ENCODE measurements at regions not wholly inside any gene's neighbourhood (a gene's known extent, or its start where the extent isn't known, plus 50 kb on each side); places are given as distances from the start of the nearest gene placed in this dataset.

DNA sequence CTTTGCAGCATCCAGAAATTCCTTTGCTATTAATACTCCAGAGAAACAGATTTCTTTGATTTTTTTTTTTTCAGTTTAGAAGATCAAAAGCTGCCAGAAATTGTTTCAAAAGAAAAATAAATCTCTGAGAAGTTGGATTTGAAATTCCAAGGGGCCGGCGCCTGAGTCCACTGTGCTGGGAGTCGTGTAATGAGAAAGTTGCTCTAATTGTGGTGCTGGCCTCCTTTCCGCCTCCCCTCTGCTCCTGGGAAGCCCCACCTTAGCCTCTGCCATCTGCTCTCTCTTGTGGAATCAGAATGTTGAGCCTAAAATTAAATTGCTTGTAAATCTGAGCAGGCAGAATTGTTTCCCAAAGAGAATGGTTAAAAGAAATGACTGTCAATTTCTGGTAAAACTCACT is 93.3 kb downstream of the EMX2 start:
- DNase-seq (ENCODE audit: low read depth), result no peak

DNA sequence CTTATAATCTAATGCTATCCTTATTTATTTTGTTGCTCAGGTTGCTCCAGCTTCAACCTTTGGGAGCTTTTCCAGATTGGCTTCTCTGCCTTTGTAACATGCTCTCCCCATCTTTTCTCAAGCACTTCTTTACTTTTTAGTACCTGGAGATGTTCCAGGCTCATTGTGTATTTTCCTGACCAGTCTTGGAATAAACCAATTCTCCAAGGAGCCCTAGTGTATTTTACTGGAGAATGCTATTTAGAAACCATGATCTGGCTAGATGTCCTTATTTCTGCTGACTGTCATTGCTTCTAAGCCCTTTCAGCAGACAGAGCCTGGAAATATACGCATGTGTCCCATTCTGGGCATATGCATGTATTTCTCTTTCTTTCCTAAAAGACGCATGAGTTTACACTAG is 95.7 kb downstream of the EMX2 start:
- no peak for DNase-seq (ENCODE audit: low read depth)

DNA sequence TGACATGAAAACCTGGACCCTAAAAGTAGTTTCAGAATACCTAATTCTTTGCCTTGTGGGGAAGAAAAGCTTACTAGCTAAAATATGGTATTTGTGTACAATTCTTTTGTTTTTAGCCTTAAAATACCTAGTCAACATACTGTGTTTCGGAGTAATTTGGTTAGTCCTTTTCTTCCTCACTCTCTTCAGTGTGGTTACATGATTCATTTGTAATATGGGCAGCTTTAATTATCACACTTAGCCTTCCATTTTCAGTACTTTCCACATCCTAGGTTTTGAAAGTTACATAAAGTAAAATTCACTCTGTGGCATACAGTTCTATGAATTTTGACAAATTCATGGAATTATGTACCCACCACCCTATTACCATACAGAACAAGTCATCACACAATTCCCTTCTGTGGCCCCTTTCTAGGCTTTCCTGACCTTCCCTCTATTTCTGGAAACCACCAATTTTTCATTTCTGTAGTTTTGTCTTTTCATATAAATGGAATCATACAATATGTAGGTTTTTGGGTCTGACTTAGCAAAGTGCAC is 96.2 kb downstream of the EMX2 start:
- DNase-seq (ENCODE audit: low read depth), result no peak

DNA sequence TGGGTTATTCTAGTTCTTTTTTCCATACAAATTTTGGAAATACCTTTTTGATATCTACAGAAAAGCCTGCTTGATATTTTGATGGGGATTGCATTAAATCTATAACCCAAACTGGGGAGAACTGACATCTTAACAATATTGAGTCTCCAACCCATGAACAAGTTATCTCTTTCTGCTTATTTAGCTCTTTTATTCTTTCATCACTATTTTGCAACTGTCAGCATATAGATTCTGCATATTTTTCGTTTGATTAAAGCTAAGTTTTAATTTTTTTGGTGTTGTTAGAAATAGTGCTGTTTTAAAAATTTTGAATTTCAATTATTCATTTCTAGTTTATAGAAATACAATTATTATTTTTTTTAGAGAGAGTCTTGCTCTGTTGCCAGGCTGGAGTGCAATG is 97.9 kb downstream of the EMX2 start:
- no peak for DNase-seq (ENCODE audit: low read depth)

DNA sequence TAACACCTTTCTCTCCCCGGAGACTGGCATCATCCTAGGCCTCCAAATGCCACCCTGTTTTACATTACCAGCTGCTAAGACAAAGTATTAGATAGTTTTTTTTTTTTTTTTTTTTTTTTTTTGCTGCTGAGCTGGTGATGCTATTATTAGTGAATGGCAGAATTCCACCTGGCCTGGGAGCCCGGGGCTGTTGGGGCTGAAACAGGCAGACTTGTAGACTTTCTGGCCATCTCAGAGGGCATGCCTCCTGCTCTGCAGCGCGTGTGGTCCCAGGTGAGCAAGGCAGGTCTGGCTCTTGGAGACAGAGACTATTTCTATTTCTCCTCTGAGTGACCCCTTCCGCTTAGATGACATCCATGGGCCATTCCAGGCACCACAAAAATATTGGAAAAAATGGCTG is 104.2 kb downstream of the EMX2 start:
- DNase-seq (ENCODE audit: low read depth), result no peak

DNA sequence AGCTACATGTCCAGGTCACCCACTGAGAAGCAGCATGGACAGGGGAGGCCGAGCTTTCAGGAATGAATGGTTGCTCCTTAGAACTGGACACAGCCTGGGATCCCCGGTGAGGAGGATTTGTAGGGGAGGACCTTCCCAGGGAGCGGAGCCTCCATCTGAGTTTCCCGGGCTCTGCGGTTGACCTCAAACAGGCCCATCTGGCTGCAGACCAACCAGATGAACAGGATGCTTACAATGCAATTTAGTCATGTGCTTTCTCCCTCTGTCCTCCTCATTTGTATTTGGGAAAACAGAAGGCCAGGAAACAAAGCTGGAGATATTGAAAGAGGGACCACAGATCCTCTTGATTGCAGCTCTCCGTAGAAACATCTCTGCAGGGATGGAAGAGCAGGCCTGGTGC is 104.8 kb downstream of the EMX2 start:
- peak; percentile 42 for DNase-seq (ENCODE audit: low read depth)

DNA sequence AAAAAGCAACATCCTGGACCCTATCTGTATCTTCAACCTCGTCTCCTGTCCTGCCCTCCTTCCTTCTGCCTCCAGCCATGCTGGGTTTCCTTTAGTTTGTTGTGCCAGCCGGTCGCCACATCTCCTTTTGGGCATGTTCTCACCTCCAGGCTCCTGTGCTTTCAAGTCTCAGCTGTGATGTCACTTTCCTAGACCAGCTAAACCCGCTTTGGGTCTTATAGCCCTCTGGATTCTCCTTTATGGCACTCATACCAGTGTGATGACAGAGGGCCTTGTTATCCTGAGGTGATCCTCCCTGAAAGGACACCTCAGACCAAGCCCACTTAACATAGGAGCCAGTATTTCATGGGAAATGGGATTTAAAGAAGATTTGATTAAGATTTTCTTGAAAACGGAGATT is 108.6 kb downstream of the EMX2 start:
- no peak for DNase-seq (ENCODE audit: low read depth)

DNA sequence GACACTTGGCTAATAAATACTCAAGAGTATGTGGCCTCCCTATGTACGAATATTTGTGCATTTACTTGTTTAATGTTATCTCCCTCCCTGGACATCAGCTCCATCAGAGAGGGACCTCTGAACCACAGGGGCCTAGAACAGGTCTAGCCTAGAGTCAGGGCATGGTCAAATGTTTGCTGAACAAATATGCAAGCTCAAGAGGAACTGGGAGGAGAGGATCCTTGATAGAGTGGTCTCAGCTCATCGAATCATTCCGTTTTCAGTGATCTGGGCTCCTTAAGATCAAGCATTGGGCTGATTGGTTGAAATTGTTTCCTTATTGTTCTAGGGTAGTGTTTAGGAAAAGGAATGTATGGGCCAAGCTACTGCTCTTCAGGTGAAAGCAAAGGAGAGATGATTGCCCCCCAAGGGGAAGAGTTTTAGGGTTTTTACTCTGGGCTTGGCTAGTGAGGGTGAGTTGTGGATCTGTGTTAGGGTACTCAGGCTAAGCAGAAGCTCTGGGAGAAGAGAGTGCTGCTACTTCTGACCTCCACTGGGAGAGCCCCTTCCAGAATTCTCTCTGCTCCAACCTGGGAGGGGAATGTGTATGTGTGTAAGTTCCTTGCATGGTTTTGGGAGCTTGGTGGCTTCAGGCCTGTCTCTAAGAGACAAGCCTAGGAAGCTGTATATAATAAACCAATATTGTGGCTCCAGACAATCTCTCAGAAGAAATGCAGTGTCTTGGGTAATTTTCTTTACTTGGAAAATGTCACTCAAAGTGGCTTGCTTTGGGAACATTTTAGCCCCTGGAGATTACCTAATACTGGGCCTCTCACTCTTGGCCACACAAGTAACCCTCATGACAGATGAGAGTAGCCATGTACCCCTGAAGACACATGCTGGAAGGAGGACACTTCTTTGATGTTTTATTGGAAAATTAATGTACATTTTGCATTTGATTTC is 110.0 kb downstream of the EMX2 start:
- no peak for DNase-seq (ENCODE audit: low read depth)

DNA sequence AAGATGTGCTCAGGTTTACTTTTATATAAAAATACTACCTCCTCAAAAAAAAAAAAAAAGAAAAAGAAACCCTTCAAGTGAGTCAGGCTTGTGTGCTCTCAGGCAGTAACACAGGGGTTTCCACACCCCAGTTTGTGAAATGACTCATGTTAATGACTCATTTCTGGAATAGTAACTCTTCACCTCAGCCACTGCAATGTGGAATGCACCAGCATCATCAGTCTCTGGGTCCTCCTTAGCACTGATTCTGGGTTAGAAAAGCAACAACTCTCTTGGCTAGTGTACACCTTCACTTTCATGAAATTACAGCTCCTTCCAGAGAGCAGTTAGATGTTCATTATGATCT is 110.6 kb downstream of the EMX2 start:
- DNase-seq (ENCODE audit: low read depth), result peak; percentile 86

DNA sequence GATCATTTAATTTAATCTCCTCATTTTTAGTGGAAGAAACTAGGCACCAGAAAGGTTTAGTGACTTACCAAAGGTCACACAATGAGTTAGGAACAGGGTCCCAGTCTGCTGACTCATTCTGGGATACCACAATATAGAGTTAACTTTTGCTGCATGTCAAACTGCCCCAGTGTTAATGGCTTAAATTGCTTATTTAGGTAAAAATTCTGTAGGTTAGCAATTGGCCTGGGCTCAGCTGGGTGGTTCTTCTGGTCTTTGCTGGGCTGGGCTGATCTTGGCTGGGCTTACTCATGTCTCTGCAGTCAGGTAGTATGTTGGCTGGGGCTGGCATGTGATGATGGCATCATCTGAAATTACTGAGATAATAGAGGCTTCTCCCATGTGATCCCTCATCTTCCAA is 111.6 kb downstream of the EMX2 start:
- DNase-seq (ENCODE audit: low read depth), result no peak

DNA sequence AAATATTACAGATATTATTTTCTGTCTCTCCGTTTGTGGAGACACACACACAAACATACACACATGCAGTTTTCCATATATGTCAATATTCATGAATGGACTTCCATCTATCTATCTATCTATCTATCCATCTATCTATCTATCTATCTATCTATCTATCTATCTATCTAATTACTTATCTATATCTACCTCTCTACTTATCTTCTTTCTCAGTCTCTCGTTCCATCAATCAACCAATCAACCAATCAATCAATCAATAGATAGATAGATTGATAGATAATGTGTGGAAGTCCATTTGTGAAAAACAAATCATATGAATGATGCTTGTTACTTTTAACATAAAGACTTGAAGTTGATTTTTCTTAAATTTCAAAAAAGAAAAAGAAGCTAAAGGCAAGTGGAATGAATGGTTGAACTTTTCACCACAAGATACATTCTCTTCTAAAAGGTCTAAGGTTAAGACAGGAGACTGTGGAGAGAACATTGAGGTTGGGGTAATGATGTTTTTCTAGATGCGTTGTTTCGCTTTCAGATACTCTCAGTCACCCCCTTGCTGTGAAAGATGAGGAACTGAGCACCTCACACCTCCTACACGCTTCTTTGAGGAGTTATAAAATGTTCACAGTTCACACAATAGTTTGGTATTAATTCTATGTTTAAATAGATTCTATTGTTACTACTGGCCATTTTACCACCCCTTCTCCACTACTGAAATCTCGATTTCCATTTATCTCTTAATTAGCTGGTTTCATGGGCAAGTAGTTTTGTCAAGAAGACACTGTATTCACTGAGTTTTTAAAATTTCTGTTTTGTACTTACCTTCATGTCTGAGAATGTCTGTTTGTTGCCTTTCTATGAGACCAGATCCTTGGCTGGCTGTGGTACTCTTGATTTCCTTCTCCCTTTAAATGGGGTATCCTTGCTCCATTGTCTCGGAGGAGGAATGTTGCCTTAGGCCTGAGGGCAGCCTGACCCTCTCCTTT is 114.1 kb downstream of the EMX2 start:
- DNase-seq (ENCODE audit: low read depth), result no peak

DNA sequence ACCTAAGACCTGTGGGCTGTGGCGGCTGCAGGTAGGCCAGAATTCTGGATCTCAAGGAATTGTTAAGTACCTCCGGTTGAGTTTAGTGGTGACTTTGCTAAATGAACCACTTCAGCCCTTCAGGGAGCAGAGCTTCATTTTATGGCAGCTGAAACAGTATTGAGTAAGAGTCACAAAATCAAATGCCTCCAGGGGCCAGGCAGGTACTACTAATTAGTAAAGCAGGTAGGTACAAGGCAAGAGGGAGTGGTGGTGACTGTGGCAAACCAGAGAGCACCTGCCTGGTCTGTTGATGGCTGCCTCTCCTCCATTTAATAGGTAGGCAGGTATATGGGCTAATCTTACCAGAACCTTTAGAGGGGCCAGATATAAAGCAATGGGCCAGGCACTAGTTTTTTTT is 118.8 kb downstream of the EMX2 start:
- DNase-seq (ENCODE audit: low read depth), result no peak

DNA sequence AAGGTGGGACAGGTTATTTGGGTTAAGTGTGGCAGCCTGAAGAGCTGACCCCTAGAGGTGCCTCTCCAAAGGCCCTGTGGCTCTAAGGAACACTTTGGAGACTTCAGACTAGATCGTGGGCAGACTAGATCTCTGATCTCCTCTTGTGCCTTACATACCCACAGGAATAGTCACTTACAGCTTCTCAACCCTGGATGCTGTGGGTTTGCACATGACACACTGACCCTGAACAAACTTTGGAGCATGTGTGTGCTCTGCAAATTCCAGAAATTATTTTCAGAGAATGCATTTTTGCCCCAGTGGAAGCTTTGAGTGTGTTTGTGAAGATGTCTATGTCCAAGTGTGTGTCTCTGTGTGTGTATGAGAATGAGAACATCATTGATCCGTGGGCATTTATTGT is 119.6 kb downstream of the EMX2 start:
- DNase-seq (ENCODE audit: low read depth), result no peak

DNA sequence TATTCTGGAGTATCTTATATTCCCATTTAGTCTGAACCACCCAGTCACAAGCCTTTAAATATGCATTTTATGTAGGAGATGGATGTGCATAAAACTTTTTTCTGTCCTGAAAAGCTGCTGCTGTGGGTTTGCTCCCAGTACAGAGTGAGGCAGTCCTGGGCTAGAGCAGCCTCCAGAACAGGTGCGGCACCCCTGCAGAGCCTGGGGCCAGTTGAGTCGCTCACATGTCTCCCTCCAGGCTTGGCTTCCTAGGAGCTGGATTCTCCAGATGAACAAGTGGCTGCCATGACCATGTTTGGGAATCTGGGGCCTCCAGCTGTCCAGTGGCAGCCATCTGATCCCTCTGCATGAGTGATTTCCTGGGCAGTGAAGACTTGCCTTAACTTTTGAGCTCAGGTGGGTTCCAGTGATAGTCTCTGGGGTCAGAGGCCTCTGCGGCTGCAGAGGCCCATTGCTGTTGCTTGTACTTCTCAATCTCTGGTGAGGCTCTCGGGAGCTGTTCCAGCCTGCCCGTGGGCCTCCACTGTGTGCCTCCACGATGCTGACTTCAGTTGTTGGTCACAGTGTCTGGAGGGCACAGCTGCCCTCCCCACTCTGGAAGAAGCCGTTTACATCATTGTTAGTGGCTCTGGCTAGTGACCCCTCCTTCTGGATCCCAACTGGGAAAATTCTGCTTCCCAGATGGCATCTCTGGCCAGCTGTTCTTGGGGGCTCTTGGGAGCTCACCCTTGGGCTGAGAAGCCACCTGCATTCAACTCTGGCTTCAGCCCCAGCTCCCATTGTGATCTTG is 120.4 kb downstream of the EMX2 start:
- DNase-seq (ENCODE audit: low read depth), result no peak

DNA sequence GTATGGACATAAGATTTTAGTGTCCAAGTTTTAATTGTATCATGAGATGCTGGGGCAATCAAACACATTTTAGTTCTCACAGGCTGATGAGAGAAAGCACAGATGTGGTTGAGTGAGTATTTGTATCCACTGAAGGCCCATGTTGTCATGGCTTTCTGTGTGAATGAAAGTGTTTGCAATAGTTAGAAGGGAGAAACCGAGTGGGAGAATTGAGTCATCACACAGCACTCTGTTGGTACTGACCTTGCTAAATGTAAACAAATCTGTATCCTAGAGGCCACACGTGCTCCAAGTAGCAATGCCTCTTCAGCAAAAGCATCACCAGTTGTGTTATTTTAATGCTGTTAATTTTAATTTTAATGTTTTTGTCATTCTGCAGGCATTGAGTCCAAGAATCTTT is 121.2 kb downstream of the EMX2 start:
- DNase-seq (ENCODE audit: low read depth), result peak; percentile 54

DNA sequence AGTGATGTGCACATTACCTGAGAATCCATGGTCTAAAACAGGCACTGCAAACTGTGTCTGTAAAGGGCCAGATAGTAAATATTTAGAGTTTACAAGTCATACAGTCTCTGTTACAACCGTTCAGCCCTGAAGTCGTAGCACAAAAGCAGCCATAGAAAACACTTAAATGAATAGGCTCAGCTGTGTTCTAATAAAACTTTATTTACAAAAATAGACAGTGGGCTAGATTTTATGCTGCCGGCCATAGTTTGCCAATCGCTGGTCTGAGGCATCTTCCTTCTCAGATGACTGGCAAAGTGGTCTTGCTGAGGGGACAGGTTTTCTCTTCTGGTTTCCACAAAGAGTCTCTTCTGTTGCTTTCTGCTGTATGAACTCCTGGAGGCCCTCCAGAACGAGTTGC is 121.7 kb downstream of the EMX2 start:
- DNase-seq (ENCODE audit: low read depth), result no peak

DNA sequence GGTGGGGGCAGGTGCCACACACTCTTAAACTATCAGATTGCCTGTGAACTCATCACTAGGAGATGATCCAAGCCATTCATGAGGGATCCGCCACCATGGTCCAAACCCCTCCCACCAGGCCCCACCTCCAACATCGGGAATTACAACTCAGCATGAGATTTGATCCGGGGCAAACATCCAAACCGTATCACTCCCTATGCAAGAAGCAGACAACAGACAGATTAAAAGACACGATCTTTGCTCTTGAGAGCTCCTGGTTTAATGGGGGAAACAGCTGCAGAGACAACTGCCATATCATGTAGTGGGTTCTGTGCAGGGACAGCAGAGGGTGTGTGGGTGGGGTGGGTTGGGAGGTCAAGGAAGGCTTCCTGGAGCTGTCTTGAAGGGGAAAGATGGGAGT is 123.6 kb downstream of the EMX2 start:
- no peak for DNase-seq (ENCODE audit: low read depth)

DNA sequence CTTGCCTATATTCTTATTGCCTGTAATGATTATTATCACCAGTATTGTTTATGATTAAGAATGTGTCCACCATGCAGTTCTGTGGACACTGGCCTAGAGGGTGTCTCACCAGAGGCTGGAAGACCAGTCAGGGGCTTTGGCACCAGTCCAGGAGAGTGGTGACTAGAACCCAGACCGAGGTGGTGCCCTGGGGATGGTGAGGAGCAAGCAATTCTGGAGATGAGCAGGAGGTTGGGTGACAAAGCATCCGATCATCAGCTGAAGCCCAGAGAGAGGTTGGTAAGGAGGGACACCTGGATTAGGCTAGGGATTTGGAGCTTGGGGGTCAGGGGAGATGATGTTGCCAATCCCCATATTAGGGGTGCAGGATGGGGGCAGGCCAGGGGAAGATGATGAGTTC is 124.4 kb downstream of the EMX2 start:
- no peak for DNase-seq (ENCODE audit: low read depth)

DNA sequence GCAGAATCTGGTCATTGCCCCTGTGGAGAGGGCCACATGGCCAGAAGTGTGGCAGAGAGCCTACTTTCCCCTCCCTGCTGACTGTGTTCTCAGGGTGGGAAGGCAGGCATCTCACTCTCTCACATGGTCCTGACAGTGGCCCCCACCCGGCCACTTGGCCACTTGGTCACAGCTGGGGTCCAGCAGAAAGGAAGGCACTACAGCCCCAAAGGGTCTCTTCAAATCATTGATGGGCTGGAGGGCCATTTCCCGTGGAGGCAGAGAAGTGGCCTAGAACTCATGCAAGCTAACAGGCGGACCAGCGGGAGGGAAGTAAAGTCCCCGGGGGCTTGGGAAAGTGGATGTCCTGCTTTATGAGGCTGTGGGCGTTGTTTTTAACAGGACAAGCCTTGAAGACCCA is 125.3 kb downstream of the EMX2 start:
- DNase-seq (ENCODE audit: low read depth), result no peak

DNA sequence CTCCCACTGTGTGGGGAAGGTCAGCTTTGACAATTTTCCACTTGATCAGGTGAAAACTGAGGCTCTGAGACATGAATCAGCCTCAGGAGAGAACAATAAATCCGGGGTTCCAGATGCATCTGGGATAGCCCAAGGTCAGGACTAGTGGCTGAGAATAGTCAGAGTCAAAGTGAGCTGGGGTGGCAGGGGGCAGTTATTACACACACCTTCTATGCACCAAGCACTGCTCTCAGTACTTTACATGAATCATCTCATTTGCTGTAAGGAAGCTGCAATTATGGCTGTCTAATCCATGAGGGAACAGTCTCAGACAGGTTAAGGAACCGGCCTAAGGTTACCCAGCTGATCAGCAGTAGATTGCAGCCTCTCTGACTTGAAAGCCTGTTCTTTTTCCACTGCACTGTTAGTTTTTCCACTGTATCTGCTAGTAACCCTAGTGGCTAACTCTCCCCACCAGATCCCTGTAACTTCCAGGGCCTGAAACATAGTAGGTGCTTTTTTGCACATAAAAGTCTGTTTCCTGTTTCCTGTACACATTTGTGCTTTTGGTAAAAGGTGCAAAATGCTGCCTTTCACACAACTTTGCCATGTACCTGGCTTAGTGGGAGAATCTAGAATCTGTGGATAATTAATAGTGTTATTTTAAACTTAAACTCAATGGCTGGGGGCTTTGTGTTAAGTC is 125.9 kb downstream of the EMX2 start:
- DNase-seq (ENCODE audit: low read depth), result no peak

DNA sequence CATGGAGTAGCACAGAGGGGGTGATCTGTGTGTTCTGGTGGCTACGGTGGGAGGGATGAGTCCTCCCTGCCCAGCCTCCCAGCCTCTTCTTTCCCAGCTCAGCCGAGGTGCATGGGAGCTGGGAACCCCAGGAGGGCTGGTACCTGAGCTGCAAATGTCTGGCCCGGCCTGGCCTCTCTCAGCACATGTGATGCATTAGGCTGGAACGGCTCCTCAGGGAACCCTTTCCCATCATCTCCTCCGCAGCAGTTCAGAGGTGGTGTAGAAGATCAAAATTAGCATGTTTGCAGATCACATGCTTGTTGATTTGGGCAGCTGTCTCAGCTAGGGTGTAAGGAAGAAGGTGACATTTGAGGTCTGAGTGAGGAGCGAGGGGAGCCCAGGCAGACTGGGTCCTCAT is 126.6 kb downstream of the EMX2 start:
- DNase-seq (ENCODE audit: low read depth), result no peak
